Inflammatory macrophage treated with lipopolysaccharide for 4 hours (primary cell): ENCODE measurements at regions not wholly inside any gene's neighbourhood (a gene's known extent, or its start where the extent isn't known, plus 50 kb on each side); places are given as distances from the start of the nearest gene placed in this dataset.

Source experiments
- DNase-seq: peaks from one replicate; pipeline ENCODE4 v3.0.0-alpha.2; 2020

DNA sequence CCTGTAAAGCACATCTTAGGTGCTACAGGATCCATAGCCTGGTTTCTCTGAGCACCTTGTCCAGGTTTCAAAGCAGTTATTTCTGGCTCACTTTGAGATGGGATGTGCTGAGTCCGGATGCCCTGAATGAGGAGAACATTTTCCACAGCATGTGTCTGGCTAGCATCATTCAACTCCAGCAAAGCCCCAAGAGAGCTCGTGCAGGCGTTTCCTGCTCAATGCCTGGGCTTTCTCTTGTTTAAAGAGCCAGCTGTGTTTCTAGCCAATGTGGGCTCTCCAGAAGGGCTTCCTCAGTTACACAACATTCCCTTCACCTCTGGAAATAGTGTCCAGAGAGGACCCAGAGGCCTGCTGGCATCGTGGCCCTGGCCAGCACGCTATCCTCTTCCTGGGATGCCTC, 411.7 kb downstream of the DMAC1 start:
- DNase-seq, result no peak

DNA sequence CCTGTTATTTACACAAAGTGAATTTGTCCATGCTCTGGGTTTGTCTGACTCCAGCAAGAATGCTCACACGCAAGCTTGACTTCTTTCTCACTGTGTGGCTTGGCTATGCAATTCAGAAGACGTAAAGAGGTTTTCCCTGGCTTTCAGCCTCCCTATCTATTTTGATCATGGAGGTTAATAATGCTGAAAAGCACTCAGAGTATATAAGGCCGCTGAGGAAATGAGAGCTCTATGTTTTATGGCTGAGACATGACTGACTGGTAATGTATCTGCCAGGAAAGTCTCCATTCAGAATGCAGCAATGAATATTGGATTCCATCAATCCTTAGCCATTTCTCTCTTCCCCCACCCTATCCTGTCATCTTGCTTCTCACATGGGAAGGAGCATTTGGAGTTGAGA, 417.3 kb downstream of the DMAC1 start:
- DNase-seq, result no peak

DNA sequence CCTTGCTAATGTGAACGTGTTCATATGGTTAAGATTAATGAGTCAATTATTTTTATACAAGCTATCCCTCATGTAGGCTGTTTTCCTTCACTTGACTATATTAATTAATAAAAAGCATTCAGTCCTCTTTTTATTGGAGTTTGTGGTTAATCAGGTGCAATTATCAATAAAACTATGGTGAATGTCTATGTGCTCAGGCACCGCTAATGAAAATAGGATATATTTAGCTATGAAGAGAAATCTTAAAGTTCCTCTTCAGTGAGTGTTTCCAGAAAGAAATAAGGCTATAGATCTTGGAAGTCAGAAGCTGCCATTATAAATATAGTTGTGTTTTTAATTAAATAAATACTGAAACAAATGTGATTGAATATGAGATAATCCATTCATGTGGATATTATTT, 422.1 kb downstream of the DMAC1 start:
- DNase-seq, result no peak

DNA sequence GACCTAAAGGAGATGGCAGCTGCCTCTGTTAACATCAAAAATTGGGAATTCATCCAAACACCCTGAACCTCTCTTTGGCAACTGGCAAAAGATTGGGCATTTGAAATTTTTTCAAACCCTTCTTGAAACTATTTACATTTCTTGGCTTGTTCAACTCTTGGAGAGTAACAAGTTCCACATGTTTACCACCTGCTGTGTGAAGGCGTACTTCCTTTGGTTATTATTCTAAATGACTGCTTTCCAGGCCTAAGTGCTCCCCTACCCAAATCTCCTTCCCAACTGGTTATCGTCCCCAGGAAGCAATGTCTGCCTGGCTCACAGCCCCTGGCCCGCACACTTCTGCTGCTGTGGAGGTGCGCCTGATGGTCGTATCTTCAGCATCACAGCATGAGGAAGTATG, 422.7 kb downstream of the DMAC1 start:
- DNase-seq, result no peak

DNA sequence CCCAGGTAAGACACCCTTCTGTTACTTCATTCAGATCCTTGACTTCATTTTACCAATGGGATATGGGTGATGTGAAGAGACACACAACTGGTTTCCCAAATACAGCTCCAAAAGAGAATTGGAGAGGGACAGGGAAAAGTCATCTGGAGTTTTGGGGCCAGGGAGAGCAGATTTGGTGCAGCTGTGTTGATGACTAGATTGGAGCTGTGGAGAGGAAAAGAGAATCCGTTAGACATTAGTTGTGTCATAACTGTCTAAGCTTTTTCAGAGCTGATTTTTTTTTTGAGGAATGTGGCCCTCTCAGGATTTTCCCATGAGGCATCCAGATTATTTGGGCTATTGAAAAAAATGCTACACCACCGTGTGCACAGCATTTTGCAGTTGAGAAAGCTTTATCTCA, 423.4 kb downstream of the DMAC1 start:
- no peak for DNase-seq

DNA sequence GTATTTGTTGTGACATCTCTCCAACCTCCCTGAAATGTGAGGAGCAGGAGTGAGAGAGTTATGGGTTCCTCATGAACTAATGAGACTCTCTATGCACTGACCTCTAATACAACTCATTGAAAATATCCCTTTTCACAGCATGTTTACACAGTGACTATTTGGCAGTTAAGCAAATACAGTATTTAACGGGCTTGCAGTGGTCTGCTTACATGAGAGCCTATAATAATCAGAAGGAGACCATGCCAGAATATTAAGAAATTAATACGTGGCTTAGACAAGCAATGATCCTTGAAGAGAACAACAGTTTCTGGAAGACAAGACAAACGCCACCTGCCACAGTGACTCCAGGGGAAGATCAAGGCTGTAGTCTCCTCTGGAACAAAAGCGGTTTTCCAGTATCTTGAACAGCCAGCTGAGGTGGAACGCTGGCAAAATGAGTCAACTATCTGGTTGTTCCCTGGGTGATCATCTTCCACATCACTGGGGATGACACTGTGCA, 424.5 kb downstream of the DMAC1 start:
- DNase-seq, result no peak

DNA sequence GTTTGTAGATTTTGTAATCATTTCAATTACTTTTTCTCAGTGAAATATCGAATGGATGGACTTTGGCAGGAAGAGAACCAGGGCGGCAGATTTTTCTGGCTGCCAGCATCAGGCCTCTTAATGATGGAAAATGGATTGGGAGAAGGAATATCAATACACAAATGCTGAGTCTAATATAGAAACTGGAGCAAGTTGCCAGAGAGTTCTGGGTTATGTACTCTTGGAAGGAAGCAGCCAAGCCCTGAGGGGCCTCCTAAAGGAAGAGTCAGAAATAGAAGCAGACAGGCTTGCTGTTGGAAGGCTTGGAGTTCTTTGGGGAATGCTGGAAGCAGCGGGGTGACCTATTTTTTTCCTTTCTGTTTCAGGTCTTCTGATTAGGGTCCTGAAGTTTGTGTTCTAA, 428.6 kb downstream of the DMAC1 start:
- no peak for DNase-seq

DNA sequence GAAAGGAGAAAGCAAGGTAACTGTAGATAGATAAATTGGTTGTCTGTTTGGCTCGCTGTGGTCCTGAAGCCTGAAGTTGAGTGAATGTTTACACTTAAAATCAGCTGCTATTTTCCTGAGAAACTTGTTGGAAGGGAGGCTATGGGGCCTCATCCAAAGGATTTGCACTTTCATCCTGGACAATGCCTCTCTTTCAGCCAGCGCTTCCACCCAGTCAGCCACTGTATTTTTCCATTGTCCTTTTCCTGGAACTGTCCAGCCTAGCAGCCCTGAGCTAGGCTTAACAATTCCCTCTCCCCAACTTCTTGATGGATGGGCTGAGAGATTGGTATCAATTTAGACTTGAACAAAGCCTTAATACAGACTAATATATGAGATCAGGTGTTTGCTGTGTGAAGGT, 429.2 kb downstream of the DMAC1 start:
- no peak for DNase-seq

DNA sequence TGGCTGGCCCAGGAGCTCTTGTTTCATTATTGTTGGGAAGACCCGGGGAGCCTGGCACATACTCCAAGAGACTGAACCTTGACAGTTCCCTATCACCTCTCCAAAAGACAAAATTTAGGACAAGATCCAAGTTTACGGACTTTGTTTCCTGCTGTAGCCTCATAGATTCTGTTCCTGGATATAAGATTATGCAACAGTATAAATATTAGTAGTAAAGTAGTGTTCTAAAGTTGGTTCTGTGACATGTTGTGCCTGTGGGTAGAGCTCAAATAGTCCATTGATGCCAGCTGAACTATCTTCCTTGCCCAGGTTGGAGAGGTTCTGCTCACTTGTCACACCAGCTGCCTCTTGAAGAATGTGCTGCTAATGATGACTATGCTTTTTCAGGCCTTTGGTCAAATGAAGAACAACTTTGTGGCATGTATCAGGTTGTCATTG, 430.2 kb downstream of the DMAC1 start:
- no peak for DNase-seq

DNA sequence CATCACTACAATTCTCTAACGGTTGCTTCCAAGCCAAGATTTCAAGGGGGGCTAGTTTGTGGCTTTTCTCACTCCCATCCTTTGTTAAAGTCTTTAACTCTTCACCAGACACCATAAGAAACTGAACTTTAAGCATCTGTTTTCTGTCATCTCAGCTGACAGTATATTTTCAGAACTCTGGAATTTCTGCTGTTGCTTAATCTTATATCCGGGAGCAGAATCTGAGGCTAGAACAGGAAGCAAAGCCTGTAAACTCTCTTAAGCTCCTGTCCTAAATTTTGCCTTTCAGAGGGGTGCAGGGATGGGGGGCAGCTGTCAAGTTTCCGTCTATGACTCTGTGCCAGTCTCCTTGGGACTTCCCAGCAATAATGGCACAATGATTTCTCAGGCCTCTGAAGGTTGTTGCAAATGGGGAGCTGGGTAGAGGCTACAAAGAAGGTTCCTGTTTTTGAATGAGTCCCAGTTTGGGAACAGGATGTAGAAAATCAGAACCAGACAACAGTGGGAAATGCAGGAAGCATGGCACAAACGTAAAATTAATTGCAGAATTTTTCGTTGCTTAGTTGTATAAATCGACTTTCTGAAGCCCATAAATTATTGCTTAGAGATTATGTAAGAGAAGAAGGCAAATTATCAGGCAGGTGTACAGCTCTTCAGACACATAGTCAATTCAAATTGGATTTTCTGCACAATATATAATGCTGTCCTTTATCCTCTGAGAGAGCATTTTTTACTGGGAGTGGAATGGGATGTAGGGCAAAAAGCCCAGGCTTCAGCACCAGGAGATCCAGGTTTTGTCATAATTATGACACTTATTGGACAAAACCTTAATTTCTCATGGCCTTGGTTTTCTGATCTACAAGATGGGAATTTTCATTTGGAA, 430.9 kb downstream of the DMAC1 start:
- peak; percentile 87 for DNase-seq

DNA sequence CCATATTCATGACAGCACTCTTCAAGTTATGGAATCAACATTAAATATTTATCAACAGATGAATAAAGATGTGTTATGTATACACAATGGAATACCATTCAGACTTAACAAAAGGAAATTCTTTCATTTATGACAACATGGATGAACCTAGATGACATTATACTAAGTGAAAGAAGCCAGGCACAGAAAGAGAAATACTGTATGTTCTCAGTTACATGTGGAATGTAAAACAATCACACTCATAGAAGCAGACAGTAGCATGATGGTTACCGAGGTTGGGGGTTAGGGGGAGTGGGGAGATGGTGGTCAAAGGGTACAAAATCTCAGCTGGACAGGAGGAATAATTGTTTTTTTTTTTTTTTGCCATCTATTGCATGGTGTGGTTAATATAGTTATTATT, 431.9 kb downstream of the DMAC1 start:
- DNase-seq, result no peak

DNA sequence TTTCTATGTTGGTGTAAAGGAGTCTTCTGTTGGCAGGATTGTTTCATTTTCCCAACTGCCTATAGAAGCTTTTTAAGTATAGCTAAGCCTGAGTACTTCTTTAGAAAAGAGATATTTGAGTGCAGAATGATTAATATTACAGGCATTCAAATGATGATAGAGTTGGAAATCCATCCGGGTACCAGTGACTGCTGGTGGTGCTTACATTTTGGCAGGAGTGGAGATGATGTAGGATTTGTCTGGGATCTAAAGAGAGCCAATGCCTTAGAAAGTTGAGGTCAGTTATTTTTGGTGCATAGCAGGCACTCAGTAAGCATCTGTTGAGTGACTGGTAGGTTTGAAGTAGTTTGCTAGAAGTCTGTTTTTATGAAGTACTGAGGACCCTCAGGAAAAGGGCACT, 433.5 kb downstream of the DMAC1 start:
- DNase-seq, result no peak

DNA sequence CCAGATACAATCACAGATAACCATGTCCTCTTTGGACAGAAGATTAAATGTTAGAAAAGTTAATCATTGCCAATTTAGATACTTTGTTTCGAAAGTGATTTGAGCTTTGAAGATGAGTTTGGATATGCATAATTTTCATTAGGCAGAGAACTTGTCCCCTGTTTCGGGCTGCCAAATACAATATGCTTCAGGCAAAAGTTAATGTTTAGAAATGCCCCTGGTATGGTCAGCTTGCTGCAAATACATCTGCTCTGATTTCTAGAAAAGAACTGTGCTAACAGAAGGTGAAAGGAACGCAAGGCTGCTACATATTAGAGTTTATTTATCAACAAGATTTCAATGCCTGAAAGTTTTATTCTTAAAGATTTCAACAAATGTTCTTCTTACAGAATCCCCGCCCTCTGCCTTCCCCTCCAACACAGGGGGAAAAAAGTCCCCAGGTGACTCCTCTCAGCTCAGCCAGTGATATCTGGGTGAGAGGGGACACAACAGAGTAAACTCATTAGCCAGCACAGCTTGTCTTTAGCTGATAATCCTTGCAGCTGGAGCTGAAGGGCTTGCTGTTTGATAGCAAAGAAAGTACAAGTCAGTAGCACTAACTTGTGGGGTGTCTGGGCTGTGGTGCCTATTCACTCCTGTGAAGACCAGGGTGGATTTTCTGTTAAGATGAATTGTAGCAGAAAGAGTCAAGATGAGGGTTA, 435.7 kb downstream of the DMAC1 start:
- no peak for DNase-seq

DNA sequence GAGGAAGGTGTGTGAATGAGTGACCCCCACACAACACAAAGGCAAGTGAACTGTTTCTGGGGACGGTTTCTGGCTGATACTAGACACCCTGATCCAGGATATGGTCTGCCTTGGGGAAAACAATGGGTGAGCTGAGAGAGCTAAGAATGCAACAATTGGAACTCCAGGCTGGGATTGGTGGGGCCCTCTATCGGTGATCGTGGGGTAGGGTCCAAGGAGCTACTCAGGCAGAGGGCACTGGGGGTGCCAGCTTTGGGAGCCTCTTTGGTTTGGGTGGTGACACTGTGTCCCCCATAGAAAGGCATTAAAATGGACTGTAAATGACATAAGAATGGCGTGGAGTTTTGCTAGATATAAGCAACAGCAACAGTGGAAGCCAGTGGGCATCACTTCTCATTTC, 439.1 kb downstream of the DMAC1 start:
- DNase-seq, result no peak

DNA sequence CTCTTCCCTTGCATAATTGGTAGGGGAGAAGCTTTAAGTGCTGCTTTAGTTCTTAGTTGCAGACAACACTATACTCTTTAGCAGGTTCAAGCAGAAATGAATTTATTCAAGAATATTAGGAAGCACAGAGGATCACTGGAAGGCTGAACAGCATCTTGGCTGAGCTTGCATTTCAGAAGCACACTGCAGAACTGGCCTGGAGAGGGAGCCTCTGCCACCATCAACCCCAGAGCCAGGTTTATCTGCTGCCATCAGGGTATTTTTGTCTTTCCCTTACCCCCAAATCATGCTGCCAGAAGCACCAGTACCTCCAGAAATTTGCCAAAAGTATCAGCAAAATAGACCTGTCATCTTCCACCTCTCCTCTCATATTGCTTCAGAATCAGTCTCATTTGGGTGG, 440.7 kb downstream of the DMAC1 start:
- no peak for DNase-seq

DNA sequence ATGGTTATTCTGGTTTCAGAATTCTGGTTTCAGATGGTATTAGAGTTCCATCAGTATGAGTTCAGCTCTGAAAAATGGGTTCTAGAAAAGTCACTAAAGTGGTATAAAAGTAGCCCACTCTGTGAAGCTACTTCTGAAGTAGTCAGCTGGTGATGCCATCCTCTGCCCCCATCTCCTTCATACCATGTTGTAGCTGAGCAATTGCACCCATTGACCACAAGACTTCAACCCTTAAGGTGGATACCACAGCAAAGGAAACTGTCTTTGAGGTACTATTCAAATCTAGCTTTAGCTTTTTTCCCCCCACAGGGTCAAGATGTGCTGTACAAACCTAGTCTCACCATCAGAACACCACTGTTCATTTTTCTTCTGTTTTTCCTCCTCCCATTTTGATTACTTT, 444.9 kb downstream of the DMAC1 start:
- no peak for DNase-seq

DNA sequence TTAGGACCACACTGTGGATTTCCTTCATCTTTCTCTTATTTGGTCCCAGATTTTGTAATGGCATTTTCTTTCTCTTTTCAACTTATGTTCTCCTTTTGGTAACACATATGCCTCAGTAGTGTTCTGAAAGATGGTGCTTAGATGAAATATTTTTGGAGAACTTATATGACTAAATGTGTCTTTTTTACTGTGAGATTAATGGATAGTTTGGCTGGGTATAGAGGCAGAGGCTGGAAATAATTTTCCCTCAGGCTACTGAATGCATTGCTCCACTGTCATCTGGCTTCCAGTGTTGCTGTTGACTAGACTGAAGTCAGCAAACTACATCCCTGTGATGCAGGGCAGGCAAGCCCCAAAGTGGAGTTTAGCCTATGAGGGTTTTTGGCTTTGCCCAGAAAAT, 450.9 kb downstream of the DMAC1 start:
- DNase-seq, result no peak

DNA sequence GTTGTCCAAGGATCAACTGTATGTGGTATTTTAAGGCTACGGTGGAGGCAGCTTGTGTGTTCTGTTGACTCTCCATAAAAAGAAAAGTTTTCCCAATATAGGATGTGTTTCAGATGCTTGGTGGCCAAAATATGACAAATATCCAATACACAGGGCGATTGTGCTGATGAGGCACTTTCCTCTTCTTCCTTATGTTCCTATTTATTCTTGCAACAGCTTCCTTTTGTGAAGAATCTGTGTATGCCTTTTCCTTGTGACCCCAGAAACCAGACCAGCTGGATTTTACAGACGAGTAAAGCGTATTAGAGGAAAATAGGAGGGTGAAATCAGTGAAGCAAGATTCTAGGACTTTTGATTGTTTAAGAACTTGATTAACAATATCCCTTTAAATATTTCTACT, 452.0 kb downstream of the DMAC1 start:
- DNase-seq, result no peak

DNA sequence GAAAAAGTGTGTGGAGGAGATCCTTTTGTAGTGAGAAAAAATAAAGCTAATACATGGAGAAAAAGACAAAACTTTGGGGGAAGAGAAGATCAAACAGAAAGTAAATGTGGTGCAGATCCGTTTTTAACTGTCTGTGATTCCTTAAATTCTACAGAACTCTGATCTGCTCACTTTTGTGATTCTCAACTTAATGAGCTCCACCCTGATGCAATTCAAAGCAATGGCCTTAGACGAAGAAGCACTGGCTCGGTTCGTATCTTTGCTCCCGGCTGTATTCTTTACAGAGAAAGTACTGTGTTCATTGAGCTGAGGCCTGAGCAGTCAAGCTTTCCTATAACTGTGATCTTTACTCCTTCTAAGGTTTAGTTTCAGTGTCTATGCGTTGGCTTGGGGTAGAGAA, 453.4 kb downstream of the DMAC1 start:
- no peak for DNase-seq

DNA sequence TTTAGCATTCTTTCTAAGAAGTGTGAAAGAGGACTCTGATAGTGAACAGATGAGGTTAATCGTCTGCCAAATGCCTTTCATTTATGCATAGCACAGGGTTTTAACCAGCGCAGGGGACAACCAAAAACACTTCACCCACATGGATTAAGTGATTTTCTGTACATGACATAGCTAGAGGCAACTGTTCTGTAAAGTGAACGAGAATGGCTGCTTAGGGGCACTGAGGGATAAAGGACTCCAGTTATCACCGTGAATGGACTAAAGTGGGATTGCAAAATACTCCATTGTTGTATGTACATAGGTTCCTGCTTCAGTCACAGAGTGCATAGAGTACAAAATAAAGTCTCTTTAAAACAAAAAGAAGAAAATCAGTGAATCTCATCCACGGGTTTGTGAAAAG, 456.8 kb downstream of the DMAC1 start:
- DNase-seq, result no peak

DNA sequence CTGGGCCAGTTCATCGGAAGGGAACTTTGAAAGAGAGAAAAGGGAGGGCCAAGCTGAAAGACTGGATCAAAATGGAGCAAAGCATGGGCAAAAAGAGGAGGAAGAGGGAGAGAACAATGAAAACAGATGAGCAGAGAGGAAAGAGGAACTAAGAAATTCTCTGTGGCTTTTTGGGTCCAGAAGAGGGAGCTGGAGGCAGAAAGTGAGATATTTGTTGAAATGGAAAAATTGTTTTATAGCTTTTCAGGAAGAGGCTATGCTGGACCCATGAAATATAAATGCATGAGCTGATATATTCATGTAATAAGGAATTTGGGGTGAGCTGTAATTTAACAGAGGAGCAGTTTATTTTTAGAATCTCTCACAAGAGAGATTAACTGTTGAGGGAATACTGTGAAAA, 457.3 kb downstream of the DMAC1 start:
- DNase-seq, result peak; percentile 15

DNA sequence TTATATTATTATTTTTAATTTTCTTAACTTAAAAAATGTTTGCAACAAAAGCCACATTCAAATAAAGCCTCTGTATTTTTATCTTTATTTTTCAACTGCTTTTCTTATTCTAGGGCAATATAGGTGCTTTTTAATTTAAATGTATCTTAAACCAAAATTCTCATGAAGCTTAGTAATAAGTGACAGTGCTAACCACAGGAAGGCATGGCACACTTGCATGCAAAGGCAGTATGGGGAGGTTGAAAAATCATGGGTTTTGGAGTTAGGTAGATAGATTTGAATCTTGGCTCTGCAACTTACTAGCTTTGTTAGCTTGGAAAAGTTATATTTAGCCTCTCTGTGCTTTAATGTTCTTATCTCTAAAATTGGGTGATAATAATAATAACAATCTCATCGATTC, 458.0 kb downstream of the DMAC1 start:
- no peak for DNase-seq

DNA sequence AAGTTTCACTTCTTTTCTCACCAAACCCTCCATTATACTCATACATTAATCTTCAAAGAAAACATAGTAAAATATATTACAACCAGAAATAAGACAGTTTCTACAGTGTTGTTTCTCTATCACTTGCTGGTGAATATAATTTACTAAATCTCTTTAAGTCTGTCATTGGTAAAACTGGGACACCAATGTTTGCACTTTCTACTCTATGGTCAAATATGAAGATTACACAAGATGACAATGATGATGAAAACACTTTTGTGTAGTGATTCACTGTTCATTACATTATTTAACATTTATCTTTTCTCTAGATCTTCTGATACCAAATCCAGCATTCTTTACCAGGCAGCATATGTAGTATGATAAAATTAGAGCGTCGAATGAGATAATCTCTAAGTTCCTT, 459.1 kb downstream of the DMAC1 start:
- no peak for DNase-seq

DNA sequence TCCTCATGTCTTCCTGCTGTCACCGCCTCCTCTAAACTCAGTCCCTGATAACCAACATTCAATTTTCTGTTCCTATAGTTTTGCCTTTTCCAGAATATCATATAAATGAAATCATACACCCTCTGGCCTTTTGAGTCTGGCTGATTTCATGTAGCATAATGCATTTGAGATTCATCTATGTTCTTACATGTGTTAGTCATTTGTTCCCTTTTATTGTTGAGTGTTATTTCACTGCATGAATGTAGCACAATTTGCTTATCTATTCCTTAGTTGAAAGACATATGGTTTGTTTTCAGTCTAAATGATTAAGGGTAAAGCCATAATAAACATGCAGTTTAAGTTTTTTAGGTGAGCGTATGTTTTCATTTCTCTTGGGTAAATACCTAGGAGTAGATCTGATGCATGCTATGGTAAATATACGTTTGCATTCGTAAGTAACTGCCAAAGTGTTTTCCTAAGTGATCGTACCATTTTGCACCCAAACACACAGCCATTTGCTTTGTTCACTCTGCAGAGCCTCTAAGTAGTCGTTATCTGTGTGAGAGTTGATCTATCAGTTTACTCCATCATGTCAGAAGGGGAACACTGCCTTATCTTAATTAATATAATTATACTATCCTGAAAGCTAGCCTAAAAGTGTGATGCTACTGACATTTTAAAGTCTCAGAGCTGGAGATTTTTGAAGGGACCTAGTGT, 460.8 kb downstream of the DMAC1 start:
- no peak for DNase-seq
